Neural crest cell (in vitro differentiated cells): ENCODE measurements at regions not wholly inside any gene's neighbourhood (a gene's known extent, or its start where the extent isn't known, plus 50 kb on each side); places are given as distances from the start of the nearest gene placed in this dataset.

Experiments used
- DNase-seq: peaks from one replicate; pipeline ENCODE4 v3.0.0; 2021; ENCODE audit warnings: low read depth, mixed read lengths, low spot score
- H3K27ac Mint-ChIP-seq: one replicate; pipeline ENCODE4 v1.8.0; 2021; ENCODE audit warnings: mild to moderate bottlenecking, mixed read lengths; ENCODE audit not compliant: unreplicated experiment
- H3K27me3 Mint-ChIP-seq: 2 replicates; pipeline ENCODE4 v1.8.0; 2021; ENCODE audit warnings: low read depth, mild to moderate bottlenecking, mixed read lengths
- H3K36me3 Mint-ChIP-seq: 2 replicates; pipeline ENCODE4 v1.8.0; 2021; ENCODE audit warnings: low read depth, mild to moderate bottlenecking, mixed read lengths
- H3K4me1 Mint-ChIP-seq: 2 replicates; pipeline ENCODE4 v1.8.0; 2021; ENCODE audit warnings: mixed read lengths
- H3K4me3 Mint-ChIP-seq: one replicate; pipeline ENCODE4 v1.8.0; 2021; ENCODE audit warnings: mild to moderate bottlenecking, mixed read lengths
- H3K9me3 Mint-ChIP-seq: 2 replicates; pipeline ENCODE4 v1.8.0; 2021; ENCODE audit warnings: mixed read lengths
- CTCF ChIP-seq: fragments of 200-600 bp; sonication (generic); conservative IDR thresholded peaks from 2 replicates; pipeline ENCODE4 v1.5.0; 2021; ENCODE audit warnings: antibody characterized with exemption, mild to moderate bottlenecking

- Mint-ChIP-seq H3K9me3 (no peaks in the 10 kb centered on the region), H3K36me3 (peaks cover 2% of the 10 kb centered on the region), H3K4me3 (no peak overlapping the region), H3K4me1 (no peaks in the 10 kb centered on the region), H3K27me3 (no peaks in the 10 kb centered on the region), H3K27ac (no peak overlapping the region)
- DNase-seq = no peak
- TF ChIP-seq CTCF = no peak
These were observed 264.9 kb downstream of the TTC8 start for GRCh38 chr14:89089330-89089729.

DNA sequence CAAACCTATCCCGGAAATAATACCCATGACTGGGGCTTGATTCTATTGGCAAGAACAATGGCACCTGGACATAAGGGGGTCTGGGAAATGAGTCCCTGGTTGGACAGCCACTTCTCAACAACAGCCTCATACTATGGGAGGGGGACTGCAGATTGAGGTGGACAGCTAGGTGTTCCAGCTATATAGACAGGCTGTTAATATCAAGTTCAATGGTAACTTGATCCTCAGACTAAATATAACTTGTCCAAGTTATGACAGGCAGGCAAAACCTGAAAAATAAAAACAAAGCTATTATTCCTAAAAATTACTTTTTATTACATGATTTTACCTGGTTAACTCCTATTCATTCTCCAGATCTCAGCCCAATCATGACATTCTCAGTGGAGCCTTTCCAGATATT lies 267.3 kb downstream of the TTC8 start:
- Mint-ChIP-seq H3K9me3 (no peaks in the 10 kb centered on the region), H3K4me3 (no peak overlapping the region), H3K27me3 (no peaks in the 10 kb centered on the region), H3K36me3 (peaks cover 2% of the 10 kb centered on the region), H3K27ac (no peak overlapping the region), H3K4me1 (no peaks in the 10 kb centered on the region)
- TF ChIP-seq CTCF = no peak
- no peak for DNase-seq

- Mint-ChIP-seq H3K4me3 (no peak overlapping the region), H3K27ac (no peak overlapping the region), H3K4me1 (no peaks in the 10 kb centered on the region), H3K9me3 (no peaks in the 10 kb centered on the region), H3K27me3 (no peaks in the 10 kb centered on the region), H3K36me3 (peaks cover 2% of the 10 kb centered on the region)
- no peak for DNase-seq
- no peak for TF ChIP-seq CTCF
These were observed 268.8 kb downstream of the TTC8 start for GRCh38 chr14:89093083-89093730.

- Mint-ChIP-seq H3K27ac (no peak overlapping the region), H3K4me3 (no peak overlapping the region), H3K27me3 (no peaks in the 10 kb centered on the region), H3K36me3 (peaks cover 2% of the 10 kb centered on the region), H3K4me1 (no peaks in the 10 kb centered on the region), H3K9me3 (peaks cover 4% of the 10 kb centered on the region)
- no peak for TF ChIP-seq CTCF
- DNase-seq = no peak
These were observed 270.6 kb downstream of the TTC8 start for GRCh38 chr14:89095036-89095435.

DNA sequence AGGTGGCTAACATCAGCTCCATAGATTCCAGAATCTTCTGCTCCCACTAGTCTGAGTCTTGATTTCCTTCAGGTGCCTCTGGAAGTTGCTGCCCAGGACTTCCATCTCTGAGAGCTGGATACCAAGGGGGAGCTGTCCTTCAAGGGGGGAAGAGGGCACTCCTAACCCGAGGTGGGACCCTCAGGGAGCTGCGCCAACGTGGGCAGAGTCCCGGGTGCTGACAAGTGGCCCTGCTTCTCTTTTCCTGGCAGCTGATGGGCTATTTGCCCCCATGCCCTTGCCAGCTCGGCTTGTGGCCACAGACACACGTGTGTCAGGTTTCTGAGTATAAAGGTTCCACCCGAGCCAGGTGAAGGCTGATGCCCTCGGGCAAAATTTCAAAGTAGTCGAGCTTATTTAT lies 272.5 kb downstream of the TTC8 start:
- H3K27me3 Mint-ChIP-seq = peaks cover under 1% of the 10 kb centered on the region
- peaks cover 11% of the 10 kb centered on the region for H3K9me3 Mint-ChIP-seq
- H3K4me1 Mint-ChIP-seq = peaks cover 7% of the 10 kb centered on the region
- DNase-seq = no peak
- no peak for TF ChIP-seq CTCF
- peaks cover 3% of the 10 kb centered on the region for H3K36me3 Mint-ChIP-seq
- no peak overlapping the region for H3K4me3 Mint-ChIP-seq
- H3K27ac Mint-ChIP-seq = no peak overlapping the region
